ENCODE measurements at regions not wholly inside any gene's neighbourhood (a gene's known extent, or its start where the extent isn't known, plus 50 kb on each side); places are given as distances from the start of the nearest gene placed in this dataset.

DNA sequence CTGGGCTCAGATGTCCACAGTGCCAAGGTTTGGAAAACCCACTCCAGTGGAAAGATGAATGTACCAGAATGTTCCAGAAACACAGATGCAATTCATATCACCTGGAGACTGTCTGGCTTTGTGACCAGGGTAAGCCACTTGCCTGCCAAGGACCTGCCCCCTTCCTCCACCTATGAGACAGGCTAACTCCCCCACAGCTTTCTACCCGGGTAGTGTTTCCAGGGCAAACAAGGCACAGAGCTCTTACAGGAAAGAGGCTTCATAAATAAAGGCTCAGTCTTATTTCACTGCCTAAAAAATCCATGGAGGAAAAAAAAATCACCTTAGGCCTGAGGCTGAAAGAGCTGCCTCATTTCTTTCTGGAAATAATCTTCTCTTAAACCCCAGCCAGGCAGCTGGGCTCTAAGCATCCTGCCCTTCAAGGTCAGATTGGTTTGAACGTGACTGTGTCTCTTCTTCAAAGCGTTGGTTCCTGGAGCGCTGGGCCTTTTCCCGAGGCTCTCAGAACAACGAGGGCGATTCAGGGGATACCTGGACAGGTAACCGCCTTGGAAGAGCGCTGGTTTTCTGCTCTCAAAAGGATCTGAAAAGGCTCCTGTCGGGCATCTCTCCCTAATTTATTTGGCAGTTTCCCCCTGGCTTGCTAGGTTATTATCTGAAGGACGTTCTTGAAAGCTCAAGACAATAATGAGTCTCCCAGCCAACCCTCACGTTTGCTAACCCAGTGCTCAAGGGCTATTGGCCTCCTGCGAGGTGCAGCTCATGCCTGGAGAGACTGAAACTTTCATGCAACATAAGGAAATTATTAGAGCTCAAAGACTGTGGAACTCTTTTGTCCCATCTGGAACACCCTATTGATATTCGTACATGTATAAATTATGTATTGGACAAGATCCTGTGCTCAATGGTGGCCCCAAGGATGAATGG lies 199.2 kb upstream of the PMEPA1 start:
- Histone ChIP-seq H3K4me3 (ENCODE audit: low read length) (no peak overlapping the region), H3K9me3 (replicated peaks; ENCODE audit: low read length) (no peaks in the 10 kb centered on the region), H3K27me3 (ENCODE audit: control insufficient read depth, insufficient read depth, low read length) (peaks cover 34% of the 10 kb centered on the region), H3K9ac (ENCODE audit: low read depth, low read length) (no peak overlapping the region), H3K4me1 (ENCODE audit: control insufficient read depth, insufficient read depth, low read length) (no peaks in the 10 kb centered on the region), H3K4me2 (ENCODE audit: low read length) (no peak overlapping the region), H3K36me3 (ENCODE audit: insufficient read depth, low read length) (no peaks in the 10 kb centered on the region)

- H3K4me1 ChIP-seq (ENCODE audit: control insufficient read depth, insufficient read depth, low read length): no peaks in the 10 kb centered on the region
- peaks cover 34% of the 10 kb centered on the region for H3K27me3 ChIP-seq (ENCODE audit: control insufficient read depth, insufficient read depth, low read length)
- H3K9ac ChIP-seq (ENCODE audit: low read depth, low read length): no peak overlapping the region
- H3K4me2 ChIP-seq (ENCODE audit: low read length): no peak overlapping the region
- H3K36me3 ChIP-seq (ENCODE audit: insufficient read depth, low read length): no peaks in the 10 kb centered on the region
- no peak overlapping the region for H3K4me3 ChIP-seq (ENCODE audit: low read length)
- no peaks in the 10 kb centered on the region for H3K9me3 ChIP-seq (replicated peaks; ENCODE audit: low read length)
Observed at GRCh38 chr20:57908226-57908625, 198.4 kb upstream of the PMEPA1 start.

- no peak overlapping the region for H3K4me2 ChIP-seq (ENCODE audit: low read length)
- H3K27me3 ChIP-seq (ENCODE audit: control insufficient read depth, insufficient read depth, low read length): peaks cover 28% of the 10 kb centered on the region
- H3K36me3 ChIP-seq (ENCODE audit: insufficient read depth, low read length): no peaks in the 10 kb centered on the region
- H3K9me3 ChIP-seq (replicated peaks; ENCODE audit: low read length): no peaks in the 10 kb centered on the region
- H3K9ac ChIP-seq (ENCODE audit: low read depth, low read length): no peak overlapping the region
- peaks cover 2% of the 10 kb centered on the region for H3K4me1 ChIP-seq (ENCODE audit: control insufficient read depth, insufficient read depth, low read length)
- no peak overlapping the region for H3K4me3 ChIP-seq (ENCODE audit: low read length)
Observed at GRCh38 chr20:57907131-57908000, 197.6 kb upstream of the PMEPA1 start.

DNA sequence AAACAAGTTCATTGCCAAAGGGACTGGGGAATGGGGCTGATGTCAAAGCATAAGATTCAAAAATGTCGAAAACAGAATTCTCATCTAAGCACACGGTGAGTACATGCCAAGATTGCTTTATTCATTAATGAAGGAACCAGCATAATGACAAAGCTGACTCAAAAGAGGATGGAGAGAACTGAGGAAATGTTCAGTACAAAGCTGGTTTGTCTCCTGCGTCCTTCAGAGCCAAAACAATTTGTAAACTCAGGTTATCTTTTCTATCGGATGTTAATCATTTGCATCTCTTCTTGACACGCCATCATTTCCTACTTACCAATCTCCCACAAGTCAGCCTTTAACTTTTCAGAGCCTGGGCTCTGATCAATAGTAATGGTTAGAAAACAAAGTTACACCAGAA lies 195.6 kb upstream of the PMEPA1 start:
- peaks cover 6% of the 10 kb centered on the region for H3K4me1 ChIP-seq (ENCODE audit: control insufficient read depth, insufficient read depth, low read length)
- H3K27me3 ChIP-seq (ENCODE audit: control insufficient read depth, insufficient read depth, low read length): peaks cover 34% of the 10 kb centered on the region
- no peak overlapping the region for H3K9ac ChIP-seq (ENCODE audit: low read depth, low read length)
- no peaks in the 10 kb centered on the region for H3K36me3 ChIP-seq (ENCODE audit: insufficient read depth, low read length)
- H3K4me3 ChIP-seq (ENCODE audit: low read length): no peak overlapping the region
- no peak overlapping the region for H3K4me2 ChIP-seq (ENCODE audit: low read length)
- H3K9me3 ChIP-seq (replicated peaks; ENCODE audit: low read length): no peaks in the 10 kb centered on the region

DNA sequence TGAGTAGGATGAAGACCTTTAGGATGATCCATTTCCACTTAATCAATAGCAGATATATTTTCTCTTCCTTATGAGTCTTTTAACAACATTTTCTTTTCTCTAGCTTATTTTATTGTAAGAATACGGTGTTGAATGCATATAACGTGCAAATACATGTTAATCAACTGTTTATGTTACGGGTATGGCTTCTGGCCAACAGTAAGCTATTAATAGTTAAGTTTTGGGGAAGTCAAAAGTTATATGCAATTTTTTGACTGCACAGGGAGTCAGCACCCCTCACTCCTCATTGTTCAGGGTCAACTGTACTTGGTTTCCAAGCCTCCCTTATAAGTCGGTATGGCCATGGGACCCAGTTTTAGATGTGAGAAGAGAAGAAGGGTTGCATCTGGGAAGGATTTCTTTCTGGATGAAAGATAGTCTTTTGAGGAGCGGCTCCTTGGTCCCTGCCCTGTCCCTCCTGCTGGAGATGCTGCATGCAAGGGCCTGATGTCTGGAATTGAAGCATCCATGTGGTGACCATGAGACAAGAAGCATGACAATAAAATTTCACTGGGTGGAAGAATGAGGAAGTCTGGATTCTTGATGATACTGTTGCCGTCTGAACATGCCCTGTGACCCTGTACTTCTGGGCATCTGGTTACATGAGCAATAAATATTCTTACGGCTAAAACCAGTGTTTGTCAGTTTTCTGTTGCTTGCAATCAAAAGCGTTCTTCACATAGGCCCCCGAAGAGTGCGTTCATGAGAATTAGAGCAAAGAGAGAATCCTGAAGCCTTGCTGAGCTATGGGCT lies 194.7 kb upstream of the PMEPA1 start:
- H3K27me3 ChIP-seq (ENCODE audit: control insufficient read depth, insufficient read depth, low read length): peaks cover 43% of the 10 kb centered on the region
- H3K9me3 ChIP-seq (replicated peaks; ENCODE audit: low read length): no peaks in the 10 kb centered on the region
- no peak overlapping the region for H3K4me2 ChIP-seq (ENCODE audit: low read length)
- no peak overlapping the region for H3K9ac ChIP-seq (ENCODE audit: low read depth, low read length)
- no peaks in the 10 kb centered on the region for H3K36me3 ChIP-seq (ENCODE audit: insufficient read depth, low read length)
- no peak overlapping the region for H3K4me3 ChIP-seq (ENCODE audit: low read length)
- H3K4me1 ChIP-seq (ENCODE audit: control insufficient read depth, insufficient read depth, low read length): peaks cover 9% of the 10 kb centered on the region

DNA sequence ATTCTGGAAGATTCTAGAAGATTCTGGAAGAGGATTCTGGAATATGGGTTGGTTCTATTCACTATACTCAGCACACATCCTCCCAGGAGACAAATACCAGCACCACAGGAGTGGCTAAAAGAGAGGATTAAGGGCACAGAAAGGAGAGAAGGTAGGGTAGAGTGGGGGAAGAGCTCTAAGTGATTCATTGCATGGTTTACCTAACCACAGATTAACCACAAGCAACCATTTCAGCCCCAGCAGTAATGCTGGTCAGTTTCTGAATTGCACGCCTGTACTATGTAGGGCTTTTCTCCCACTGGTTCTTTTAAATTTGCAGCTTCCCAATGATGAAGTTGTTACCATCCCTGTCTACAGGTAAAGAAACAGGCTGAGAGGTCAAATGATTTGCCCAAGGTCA lies 192.7 kb upstream of the PMEPA1 start:
- H3K4me2 ChIP-seq (ENCODE audit: low read length): no peak overlapping the region
- peaks cover 12% of the 10 kb centered on the region for H3K4me1 ChIP-seq (ENCODE audit: control insufficient read depth, insufficient read depth, low read length)
- H3K27me3 ChIP-seq (ENCODE audit: control insufficient read depth, insufficient read depth, low read length): peaks cover 44% of the 10 kb centered on the region
- H3K36me3 ChIP-seq (ENCODE audit: insufficient read depth, low read length): no peaks in the 10 kb centered on the region
- no peaks in the 10 kb centered on the region for H3K9me3 ChIP-seq (replicated peaks; ENCODE audit: low read length)
- H3K4me3 ChIP-seq (ENCODE audit: low read length): no peak overlapping the region
- H3K9ac ChIP-seq (ENCODE audit: low read depth, low read length): no peak overlapping the region

GRCh38 chr20:57901526-57901925 lies 191.7 kb upstream of the PMEPA1 start:
- H3K4me1 ChIP-seq (ENCODE audit: control insufficient read depth, insufficient read depth, low read length): peaks cover 12% of the 10 kb centered on the region
- peaks cover 53% of the 10 kb centered on the region for H3K27me3 ChIP-seq (ENCODE audit: control insufficient read depth, insufficient read depth, low read length)
- H3K4me2 ChIP-seq (ENCODE audit: low read length): no peak overlapping the region
- H3K9me3 ChIP-seq (replicated peaks; ENCODE audit: low read length): no peaks in the 10 kb centered on the region
- H3K9ac ChIP-seq (ENCODE audit: low read depth, low read length): no peak overlapping the region
- no peak overlapping the region for H3K4me3 ChIP-seq (ENCODE audit: low read length)
- H3K36me3 ChIP-seq (ENCODE audit: insufficient read depth, low read length): no peaks in the 10 kb centered on the region

GRCh38 chr20:57900226-57900905 lies 190.6 kb upstream of the PMEPA1 start:
- H3K27me3 ChIP-seq (ENCODE audit: control insufficient read depth, insufficient read depth, low read length): peaks cover 53% of the 10 kb centered on the region
- no peak overlapping the region for H3K9ac ChIP-seq (ENCODE audit: low read depth, low read length)
- H3K36me3 ChIP-seq (ENCODE audit: insufficient read depth, low read length): no peaks in the 10 kb centered on the region
- no peaks in the 10 kb centered on the region for H3K9me3 ChIP-seq (replicated peaks; ENCODE audit: low read length)
- H3K4me2 ChIP-seq (ENCODE audit: low read length): no peak overlapping the region
- peaks cover 12% of the 10 kb centered on the region for H3K4me1 ChIP-seq (ENCODE audit: control insufficient read depth, insufficient read depth, low read length)
- no peak overlapping the region for H3K4me3 ChIP-seq (ENCODE audit: low read length)

DNA sequence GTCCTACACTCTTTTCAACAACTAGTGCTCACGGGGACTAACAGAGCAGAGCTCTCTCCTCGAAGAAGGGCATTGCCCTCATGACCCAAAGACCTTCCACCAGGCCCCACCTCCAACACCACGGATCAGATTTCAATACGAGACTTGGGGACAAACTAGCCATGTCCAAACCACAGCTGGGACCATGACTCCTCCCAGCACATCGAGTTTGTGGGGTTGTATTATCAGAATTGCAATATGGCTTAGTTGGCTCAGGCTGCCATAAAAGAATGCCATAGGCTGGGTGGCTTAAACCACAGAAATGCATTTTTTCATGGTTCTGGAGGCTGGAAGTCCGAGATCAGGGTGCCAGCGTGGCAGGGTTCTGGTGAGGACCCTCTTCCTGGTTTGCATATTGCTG lies 189.7 kb upstream of the PMEPA1 start:
- Histone ChIP-seq H3K4me2 (ENCODE audit: low read length) (no peak overlapping the region), H3K4me3 (ENCODE audit: low read length) (no peak overlapping the region), H3K4me1 (ENCODE audit: control insufficient read depth, insufficient read depth, low read length) (peaks cover 12% of the 10 kb centered on the region), H3K9ac (ENCODE audit: low read depth, low read length) (no peak overlapping the region), H3K36me3 (ENCODE audit: insufficient read depth, low read length) (no peaks in the 10 kb centered on the region), H3K9me3 (replicated peaks; ENCODE audit: low read length) (no peaks in the 10 kb centered on the region), H3K27me3 (ENCODE audit: control insufficient read depth, insufficient read depth, low read length) (peaks cover 50% of the 10 kb centered on the region)

DNA sequence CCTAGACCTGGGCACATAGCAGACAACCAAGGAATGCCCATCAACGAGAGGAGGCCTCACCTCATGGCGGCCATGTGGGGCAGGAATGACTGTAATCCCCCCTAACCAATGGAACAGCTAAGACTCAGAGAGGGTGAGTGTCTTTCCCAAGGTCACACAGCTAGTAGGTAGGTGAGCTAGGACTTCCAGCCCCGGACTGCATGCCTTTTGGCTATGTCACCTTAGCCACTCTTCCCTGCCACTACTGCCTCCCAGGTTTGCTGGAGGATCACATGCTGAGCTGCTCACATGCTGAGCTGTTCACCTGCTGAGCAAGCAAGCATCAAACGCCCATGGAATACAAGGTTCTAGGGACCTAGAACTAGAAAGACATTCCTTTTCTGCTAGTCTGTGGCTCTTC lies 188.5 kb upstream of the PMEPA1 start:
- Histone ChIP-seq H3K4me1 (ENCODE audit: control insufficient read depth, insufficient read depth, low read length) (peaks cover 12% of the 10 kb centered on the region), H3K4me3 (ENCODE audit: low read length) (no peak overlapping the region), H3K9ac (ENCODE audit: low read depth, low read length) (no peak overlapping the region), H3K9me3 (replicated peaks; ENCODE audit: low read length) (no peaks in the 10 kb centered on the region), H3K27me3 (ENCODE audit: control insufficient read depth, insufficient read depth, low read length) (peaks cover 61% of the 10 kb centered on the region), H3K4me2 (ENCODE audit: low read length) (no peak overlapping the region), H3K36me3 (ENCODE audit: insufficient read depth, low read length) (no peaks in the 10 kb centered on the region)
